PFSK-1 (cell line): ENCODE measurements at regions not wholly inside any gene's neighbourhood (a gene's known extent, or its start where the extent isn't known, plus 50 kb on each side); places are given as distances from the start of the nearest gene placed in this dataset.

Experiments
- FOXP2 ChIP-seq: optimal IDR thresholded peaks from 2 replicates; pipeline ENCODE3; 2011; ENCODE audit warnings: borderline replicate concordance, control low read depth, inconsistent platforms; ENCODE audit not compliant: insufficient read depth; ENCODE audit errors: extremely low read length, extremely low read depth
- POLR2AphosphoS5 ChIP-seq: IDR thresholded peaks from 2 replicates; pipeline ENCODE4 v1.6.1; 2012; ENCODE audit warnings: low read depth, mild to moderate bottlenecking, control low read depth, low read length, moderate library complexity
- REST ChIP-seq, 2 experiments: IDR thresholded peaks; 2 replicates each; pipeline versions ENCODE4 v1.6.1 to v1.8.0; 2011 to 2012; ENCODE audit warnings: low read depth in 2 of 2, low read length in 2 of 2, control low read depth in 1 of 2, inconsistent platforms in 1 of 2, mild to moderate bottlenecking in 1 of 2, moderate library complexity in 1 of 2; ENCODE audit not compliant: insufficient read depth in 1 of 2
- SIN3A ChIP-seq: IDR thresholded peaks from 2 replicates; pipeline ENCODE4 v1.6.1; 2012; ENCODE audit warnings: mild to moderate bottlenecking, low read length, moderate library complexity, borderline replicate concordance; ENCODE audit not compliant: insufficient read depth
- TAF1 ChIP-seq: IDR thresholded peaks from 2 replicates; pipeline ENCODE4 v1.6.1; 2012; ENCODE audit warnings: low read length, control low read depth, borderline replicate concordance; ENCODE audit not compliant: insufficient read depth

- TF ChIP-seq POLR2AphosphoS5 (no peak), REST (IDR thresholded peaks at IDR 0.05; ENCODE audit: insufficient read depth in 1 of 2, low read depth in 2 of 2, low read length in 2 of 2) (no peak), SIN3A (no peak), FOXP2 (no peak), TAF1 (no peak)
These were observed 849.4 kb downstream of the SLC4A3 start for GRCh38 chr2:220476877-220477276.

DNA sequence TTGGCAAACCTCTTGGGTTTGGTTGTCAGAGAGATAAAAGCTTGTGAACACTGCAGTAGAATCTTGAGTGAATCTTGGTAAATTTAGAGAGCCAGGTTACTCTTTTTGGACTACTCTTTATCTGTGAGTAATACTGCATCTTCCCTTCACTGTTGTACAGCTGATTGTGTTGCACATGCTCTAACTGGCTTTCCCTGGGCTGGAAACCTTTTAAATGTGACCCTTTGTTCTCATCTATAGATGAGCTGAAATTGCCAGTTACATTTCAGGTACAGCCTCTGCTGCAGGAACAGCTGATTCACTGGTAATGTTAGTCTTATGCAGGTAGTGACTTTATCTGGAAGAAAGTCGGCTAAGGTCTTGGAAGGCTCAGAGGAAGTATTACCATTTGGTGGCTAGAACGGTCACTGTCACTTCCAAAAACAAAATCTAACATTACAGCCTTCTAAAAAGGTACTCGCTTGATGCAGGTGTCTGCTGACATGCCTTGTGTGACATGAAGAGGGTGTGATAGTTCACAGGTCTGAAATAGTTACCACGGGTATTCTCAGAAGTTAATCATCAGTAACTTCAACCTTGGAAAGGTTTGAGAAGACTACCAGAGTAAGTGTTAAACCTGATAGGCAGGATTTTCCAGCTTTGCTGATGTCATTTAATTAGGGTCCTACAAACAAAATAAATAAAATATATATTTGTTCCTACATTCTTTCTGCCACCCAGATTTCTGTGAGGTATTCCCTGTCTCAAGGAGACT, 851.1 kb downstream of the SLC4A3 start:
- TF ChIP-seq TAF1 (no peak), POLR2AphosphoS5 (no peak), SIN3A (no peak), FOXP2 (no peak), REST (IDR thresholded peaks at IDR 0.05; ENCODE audit: insufficient read depth in 1 of 2, low read depth in 2 of 2, low read length in 2 of 2) (no peak)

GRCh38 chr2:220482716-220483115, 855.3 kb downstream of the SLC4A3 start:
- TF ChIP-seq REST (IDR thresholded peaks at IDR 0.05; ENCODE audit: insufficient read depth in 1 of 2, low read depth in 2 of 2, low read length in 2 of 2): no peak
- no peak for TF ChIP-seq SIN3A
- no peak for TF ChIP-seq POLR2AphosphoS5
- no peak for TF ChIP-seq FOXP2
- TF ChIP-seq TAF1: no peak

DNA sequence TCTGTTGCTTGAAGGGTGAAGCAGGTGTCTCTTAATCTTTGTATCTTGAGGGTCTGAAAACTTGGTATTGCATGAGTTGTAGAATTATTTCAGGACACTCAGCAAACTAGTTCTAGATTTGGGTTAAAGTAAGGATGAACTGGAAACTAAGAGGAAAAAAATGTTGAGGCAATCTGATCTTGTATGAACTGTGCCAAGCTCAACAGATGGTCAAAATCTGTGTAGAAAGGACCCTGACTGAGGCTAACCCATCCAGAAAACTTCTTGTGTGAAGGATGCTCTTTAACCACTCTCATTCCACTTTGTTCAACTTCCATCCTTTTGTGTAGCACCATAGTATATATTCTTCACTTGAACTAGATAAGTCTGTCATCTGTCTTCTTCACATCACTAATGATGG, 861.7 kb downstream of the SLC4A3 start:
- TF ChIP-seq TAF1 (no peak), POLR2AphosphoS5 (no peak), REST (IDR thresholded peaks at IDR 0.05; ENCODE audit: insufficient read depth in 1 of 2, low read depth in 2 of 2, low read length in 2 of 2) (no peak), FOXP2 (no peak), SIN3A (no peak)
